Keratinocyte (primary cell): ENCODE measurements at regions not wholly inside any gene's neighbourhood (a gene's known extent, or its start where the extent isn't known, plus 50 kb on each side); places are given as distances from the start of the nearest gene placed in this dataset.

Experiments used
- DNase-seq: peaks from one replicate; pipeline ENCODE4 v3.0.0-alpha.2; 2011; ENCODE audit warnings: low read depth, missing footprints, low spot score
- FAIRE-seq: peaks from 2 replicates; lab custom pipeline; 2011; peaks lifted over from hg19 to GRCh38; lab: Jason Lieb, UNC
- H2AFZ ChIP-seq: 2 replicates; pipeline ENCODE4 v1.6.0; 2012; ENCODE audit warnings: low read length, control low read depth, inconsistent platforms; ENCODE audit not compliant: control insufficient read depth
- H3K27ac ChIP-seq: 2 replicates; pipeline ENCODE4 v1.5.1; 2011; ENCODE audit warnings: low read length; ENCODE audit not compliant: control insufficient read depth, insufficient read depth
- H3K27me3 ChIP-seq: 3 replicates; pipeline ENCODE4 v1.6.0; 2011; ENCODE audit warnings: low read length; ENCODE audit not compliant: control insufficient read depth, insufficient read depth; ENCODE audit errors: extremely low read depth
- H3K36me3 ChIP-seq, 2 experiments: 2 replicates in 1 of 2; 3 replicates in 1 of 2; pipeline ENCODE4 v1.5.1; 2011; ENCODE audit warnings: low read length in 2 of 2, mild to moderate bottlenecking in 1 of 2; ENCODE audit not compliant: control insufficient read depth in 2 of 2, insufficient read depth in 2 of 2; ENCODE audit errors: extremely low read depth in 1 of 2
- H3K4me1 ChIP-seq: 3 replicates; pipeline ENCODE4 v1.5.1; 2011; ENCODE audit warnings: low read length; ENCODE audit not compliant: control insufficient read depth, insufficient read depth; ENCODE audit errors: extremely low read depth
- H3K4me2 ChIP-seq: 3 replicates; pipeline ENCODE4 v1.6.0; 2011; ENCODE audit warnings: low read depth, low read length; ENCODE audit not compliant: control insufficient read depth, insufficient read depth; ENCODE audit errors: extremely low read depth
- H3K4me3 ChIP-seq, 3 experiments: fragments of 200-600 bp in 1 of 3; sonication (generic) in 1 of 3; 2 replicates in 2 of 3; 3 replicates in 1 of 3; pipeline ENCODE4 v1.5.1; 2011 to 2016; ENCODE audit warnings: low read length in 3 of 3, mild to moderate bottlenecking in 3 of 3, control low read depth in 2 of 3, inconsistent platforms in 1 of 3, low read depth in 1 of 3, mixed read lengths in 1 of 3, mixed run types in 1 of 3, moderate library complexity in 1 of 3; ENCODE audit not compliant: control insufficient read depth in 2 of 3, insufficient read depth in 2 of 3; ENCODE audit errors: extremely low read depth in 1 of 3
- H3K79me2 ChIP-seq: 2 replicates; pipeline ENCODE4 v1.6.0; 2012; ENCODE audit warnings: low read length; ENCODE audit not compliant: control insufficient read depth, insufficient read depth
- H3K9ac ChIP-seq: 3 replicates; pipeline ENCODE4 v1.6.0; 2011; ENCODE audit warnings: low read length; ENCODE audit not compliant: control insufficient read depth, insufficient read depth; ENCODE audit errors: extremely low read depth
- H3K9me1 ChIP-seq: 3 replicates; pipeline ENCODE4 v1.6.0; 2011; ENCODE audit warnings: low read length; ENCODE audit not compliant: control insufficient read depth, insufficient read depth; ENCODE audit errors: extremely low read depth
- H3K9me3 ChIP-seq: 2 replicates; pipeline ENCODE4 v1.5.1; 2012; ENCODE audit warnings: low read depth, low read length; ENCODE audit not compliant: control insufficient read depth
- H4K20me1 ChIP-seq: 3 replicates; pipeline ENCODE4 v1.6.0; 2011; ENCODE audit warnings: low read length; ENCODE audit not compliant: control insufficient read depth, insufficient read depth; ENCODE audit errors: extremely low read depth
- EZH2 ChIP-seq: IDR thresholded peaks from one replicate; pipeline ENCODE4 v1.6.1; 2012; ENCODE audit warnings: inconsistent platforms, mild to moderate bottlenecking, low read length, moderate library complexity
- dilution Hi-C: fragments of 300-500 bp; cut with MboI; formaldehyde crosslinking; loops from one replicate; pipeline ENCODE4 v1.7.0; 2020; ENCODE audit warnings: low sequenced_read_pairs; ENCODE audit not compliant: extremely low pct_ligation_motif_present
- TF ChIP-seq, protein P1 (sequence below), 3 experiments: IDR thresholded peaks in 1 of 3; conservative IDR thresholded peaks in 1 of 3; optimal IDR thresholded peaks in 1 of 3; 2 replicates in 2 of 3; 3 replicates in 1 of 3; pipeline versions ENCODE3 to v1.5.1; 2011; ENCODE audit warnings: low read length in 3 of 3, mild to moderate bottlenecking in 3 of 3, moderate library complexity in 2 of 3, control low read depth in 1 of 3, inconsistent platforms in 1 of 3; ENCODE audit not compliant: insufficient read depth in 2 of 3; ENCODE audit errors: extremely low read depth in 1 of 3

DNA sequence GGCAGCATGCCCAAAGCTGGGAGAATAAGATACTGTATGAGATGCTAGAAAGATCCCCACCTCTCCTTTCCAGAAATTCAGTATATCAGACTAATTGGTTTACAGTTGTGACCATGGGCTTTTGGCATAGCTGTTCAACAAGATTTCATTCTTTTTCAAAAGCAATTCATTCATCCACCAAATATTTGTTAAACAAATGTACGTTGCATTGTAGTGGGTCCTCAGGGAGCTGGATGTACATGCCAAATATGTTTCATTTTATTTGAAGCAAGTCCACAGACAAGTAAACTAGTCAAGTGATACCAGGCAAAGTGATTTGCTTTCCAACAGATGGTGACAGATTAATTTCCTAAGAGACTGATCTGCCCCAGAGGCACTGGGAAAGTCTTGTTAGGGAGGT, 85.8 kb upstream of the ESR1 start:
- no peak for TF ChIP-seq EZH2
- TF ChIP-seq, protein P1, sequence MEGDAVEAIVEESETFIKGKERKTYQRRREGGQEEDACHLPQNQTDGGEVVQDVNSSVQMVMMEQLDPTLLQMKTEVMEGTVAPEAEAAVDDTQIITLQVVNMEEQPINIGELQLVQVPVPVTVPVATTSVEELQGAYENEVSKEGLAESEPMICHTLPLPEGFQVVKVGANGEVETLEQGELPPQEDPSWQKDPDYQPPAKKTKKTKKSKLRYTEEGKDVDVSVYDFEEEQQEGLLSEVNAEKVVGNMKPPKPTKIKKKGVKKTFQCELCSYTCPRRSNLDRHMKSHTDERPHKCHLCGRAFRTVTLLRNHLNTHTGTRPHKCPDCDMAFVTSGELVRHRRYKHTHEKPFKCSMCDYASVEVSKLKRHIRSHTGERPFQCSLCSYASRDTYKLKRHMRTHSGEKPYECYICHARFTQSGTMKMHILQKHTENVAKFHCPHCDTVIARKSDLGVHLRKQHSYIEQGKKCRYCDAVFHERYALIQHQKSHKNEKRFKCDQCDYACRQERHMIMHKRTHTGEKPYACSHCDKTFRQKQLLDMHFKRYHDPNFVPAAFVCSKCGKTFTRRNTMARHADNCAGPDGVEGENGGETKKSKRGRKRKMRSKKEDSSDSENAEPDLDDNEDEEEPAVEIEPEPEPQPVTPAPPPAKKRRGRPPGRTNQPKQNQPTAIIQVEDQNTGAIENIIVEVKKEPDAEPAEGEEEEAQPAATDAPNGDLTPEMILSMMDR (optimal IDR thresholded peaks at IDR 0.05 in 1 of 3, IDR thresholded peaks at IDR 0.05 in 1 of 3, conservative IDR thresholded peaks at IDR 0.05 in 1 of 3; ENCODE audit: extremely low read depth in 1 of 3, insufficient read depth in 2 of 3, low read length in 3 of 3) = no peak
- Histone ChIP-seq H3K4me3 (no peak overlapping the region), H3K9me1 (no peaks in the 10 kb centered on the region), H3K4me2 (no peak overlapping the region), H3K79me2 (no peaks in the 10 kb centered on the region), H3K27me3 (no peaks in the 10 kb centered on the region), H4K20me1 (no peaks in the 10 kb centered on the region), H3K4me1 (no peaks in the 10 kb centered on the region), H3K27ac (no peak overlapping the region), H3K9me3 (no peaks in the 10 kb centered on the region), H3K9ac (no peak overlapping the region), H2AFZ (no peak overlapping the region), H3K36me3 (no peaks in the 10 kb centered on the region)
- DNase-seq (no peak), FAIRE-seq (no peak)
- dilution Hi-C loops = no loop called here

DNA sequence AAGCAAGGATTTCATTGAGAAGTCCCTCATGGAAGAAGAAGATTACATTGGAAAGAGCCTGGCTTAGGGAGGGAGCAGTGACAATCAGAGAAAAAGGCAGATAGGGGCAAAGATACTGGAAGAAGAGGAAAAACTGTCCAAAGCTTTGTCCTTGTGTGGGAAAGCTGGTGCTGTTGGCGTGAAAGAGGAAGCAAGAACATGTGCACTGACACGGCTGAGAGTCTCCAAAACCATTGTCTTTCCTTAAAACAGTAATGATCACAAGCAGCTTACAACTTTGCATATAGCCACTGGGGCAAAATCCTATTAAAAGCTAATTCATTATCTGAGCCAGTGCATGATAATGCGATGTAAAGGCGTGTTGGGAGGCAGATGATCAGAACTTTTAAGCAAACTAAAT, 85.1 kb upstream of the ESR1 start:
- no peak overlapping the region for H2AFZ ChIP-seq

More for the DNA sequence above, 85.1 kb upstream of the ESR1 start:
- no peak for FAIRE-seq
- H3K4me3 ChIP-seq = no peak overlapping the region
- H3K9me3 ChIP-seq = no peaks in the 10 kb centered on the region
- H3K27me3 ChIP-seq = no peaks in the 10 kb centered on the region
- no peaks in the 10 kb centered on the region for H3K36me3 ChIP-seq
- TF ChIP-seq, protein P1 (optimal IDR thresholded peaks at IDR 0.05 in 1 of 3, IDR thresholded peaks at IDR 0.05 in 1 of 3, conservative IDR thresholded peaks at IDR 0.05 in 1 of 3; ENCODE audit: extremely low read depth in 1 of 3, insufficient read depth in 2 of 3, low read length in 3 of 3) = no peak
- no peak for TF ChIP-seq EZH2
- H4K20me1 ChIP-seq = no peaks in the 10 kb centered on the region
- H3K27ac ChIP-seq = no peak overlapping the region
- no peak for DNase-seq
- H3K4me2 ChIP-seq = no peak overlapping the region
- no peaks in the 10 kb centered on the region for H3K79me2 ChIP-seq
- dilution Hi-C loops = no loop called here
- no peaks in the 10 kb centered on the region for H3K9me1 ChIP-seq
- no peaks in the 10 kb centered on the region for H3K4me1 ChIP-seq
- H3K9ac ChIP-seq = no peak overlapping the region
